Tibial nerve (tissue), 3 donors: ENCODE measurements at regions not wholly inside any gene's neighbourhood (a gene's known extent, or its start where the extent isn't known, plus 50 kb on each side); places are given as distances from the start of the nearest gene placed in this dataset.

ENCODE experiments used
- POLR2A ChIP-seq, 2 donors: fragments of 450-650 bp; IDR thresholded peaks; one replicate each; pipeline ENCODE4 v1.6.1; 2017; ENCODE audit warnings: antibody characterized with exemption in 2 of 2, mild to moderate bottlenecking in 2 of 2, moderate library complexity in 2 of 2
- TF ChIP-seq, protein P1 (sequence below), 5 experiments: fragments of 200-600 bp in 3 of 5; fragments of 450-650 bp in 2 of 5; sonication (generic) in 3 of 5; IDR thresholded peaks; one replicate each; pipeline ENCODE4 v1.5.1; 2016 to 2019; ENCODE audit warnings: antibody characterized with exemption in 5 of 5, mild to moderate bottlenecking in 3 of 5, moderate library complexity in 2 of 5

DNA sequence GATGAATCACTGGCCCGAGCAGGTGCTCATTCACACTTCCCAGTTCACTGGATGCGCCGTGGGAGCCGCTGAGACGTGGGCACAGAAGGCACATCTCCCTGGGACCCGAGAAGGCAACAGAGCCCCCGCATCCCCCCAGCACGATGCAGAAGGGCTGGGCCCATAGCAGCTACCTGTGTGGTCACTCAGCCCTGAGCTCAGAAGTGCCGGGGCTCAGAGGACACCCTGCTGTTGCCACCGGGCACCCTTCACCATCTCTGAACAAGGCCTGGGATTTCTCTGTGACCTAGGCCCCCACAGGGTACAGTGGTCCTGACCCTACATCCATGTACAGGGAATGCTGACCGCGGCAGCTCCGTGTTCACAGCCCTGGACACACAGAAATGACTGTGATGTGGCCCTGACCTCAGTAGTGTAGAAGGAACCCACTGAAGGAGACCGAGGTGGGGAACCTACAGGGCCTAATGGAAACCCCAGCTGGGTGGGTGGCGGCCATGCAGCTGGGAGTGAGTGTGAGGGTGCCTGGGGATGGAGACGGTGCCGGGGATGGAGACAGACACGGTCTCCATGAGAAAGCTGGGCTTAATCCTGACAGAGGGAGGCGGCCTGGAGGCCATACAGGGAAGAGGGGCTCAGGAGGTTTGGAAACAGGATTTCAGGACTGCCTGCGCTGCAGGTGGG lies 111.9 kb upstream of the OTOS start:
- TF ChIP-seq POLR2A (IDR thresholded peaks at IDR 0.05), result no peak
- TF ChIP-seq, protein P1, sequence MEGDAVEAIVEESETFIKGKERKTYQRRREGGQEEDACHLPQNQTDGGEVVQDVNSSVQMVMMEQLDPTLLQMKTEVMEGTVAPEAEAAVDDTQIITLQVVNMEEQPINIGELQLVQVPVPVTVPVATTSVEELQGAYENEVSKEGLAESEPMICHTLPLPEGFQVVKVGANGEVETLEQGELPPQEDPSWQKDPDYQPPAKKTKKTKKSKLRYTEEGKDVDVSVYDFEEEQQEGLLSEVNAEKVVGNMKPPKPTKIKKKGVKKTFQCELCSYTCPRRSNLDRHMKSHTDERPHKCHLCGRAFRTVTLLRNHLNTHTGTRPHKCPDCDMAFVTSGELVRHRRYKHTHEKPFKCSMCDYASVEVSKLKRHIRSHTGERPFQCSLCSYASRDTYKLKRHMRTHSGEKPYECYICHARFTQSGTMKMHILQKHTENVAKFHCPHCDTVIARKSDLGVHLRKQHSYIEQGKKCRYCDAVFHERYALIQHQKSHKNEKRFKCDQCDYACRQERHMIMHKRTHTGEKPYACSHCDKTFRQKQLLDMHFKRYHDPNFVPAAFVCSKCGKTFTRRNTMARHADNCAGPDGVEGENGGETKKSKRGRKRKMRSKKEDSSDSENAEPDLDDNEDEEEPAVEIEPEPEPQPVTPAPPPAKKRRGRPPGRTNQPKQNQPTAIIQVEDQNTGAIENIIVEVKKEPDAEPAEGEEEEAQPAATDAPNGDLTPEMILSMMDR (IDR thresholded peaks at IDR 0.05), result no peak
